Heart right ventricle (tissue), 16 donors: ENCODE measurements at regions not wholly inside any gene's neighbourhood (a gene's known extent, or its start where the extent isn't known, plus 50 kb on each side); places are given as distances from the start of the nearest gene placed in this dataset.

Experiments
- ATAC-seq, 8 donors: fragments of 200-7000 bp; cut with Tn5 transposase; one replicate each; pipeline ENCODE4 v1.9.1; 2020; ENCODE audit warnings: mild to moderate bottlenecking in 8 of 8, moderate library complexity in 8 of 8, moderate number of reproducible peaks in 1 of 8
- DNase-seq, 2 donors: peaks; one replicate each; pipeline ENCODE4 v3.0.0-alpha.2; 2020
- H3K27ac ChIP-seq, 10 donors: fragments of 200-600 bp; sonication (generic) in 2 of 10; one replicate each; pipeline versions ENCODE4 v1.5.0 to v1.8.0; 2020 to 2022; ENCODE audit warnings: mild to moderate bottlenecking in 3 of 10
- H3K27me3 ChIP-seq, 7 donors: fragments of 200-600 bp; one replicate each; pipeline ENCODE4 v1.8.0; 2021 to 2022; ENCODE audit warnings: mild to moderate bottlenecking in 2 of 7
- H3K36me3 ChIP-seq, 9 donors: fragments of 200-600 bp; sonication (generic) in 1 of 9; one replicate each; pipeline versions ENCODE4 v1.5.0 to v1.8.0; 2020 to 2022; ENCODE audit warnings: mild to moderate bottlenecking in 2 of 9
- H3K4me1 ChIP-seq, 9 donors: fragments of 200-600 bp; sonication (generic) in 1 of 9; one replicate each; pipeline versions ENCODE4 v1.5.0 to v1.8.0; 2020 to 2022; ENCODE audit warnings: mild to moderate bottlenecking in 4 of 9
- H3K4me3 ChIP-seq, 10 donors: fragments of 200-600 bp; sonication (generic) in 2 of 10; one replicate each; pipeline versions ENCODE4 v1.5.0 to v1.8.0; 2020 to 2022; ENCODE audit warnings: mild to moderate bottlenecking in 7 of 10, moderate library complexity in 2 of 10
- H3K9me3 ChIP-seq, 11 donors: fragments of 200-600 bp in 10 of 11; sonication (generic) in 2 of 11; one replicate each; pipeline versions ENCODE4 v1.5.0 to v1.8.0; 2013 to 2022; ENCODE audit warnings: mild to moderate bottlenecking in 2 of 11, control low read depth in 1 of 11, moderate library complexity in 1 of 11
- WGBS, 2 donors: extraction: QIAGEN DNeasy Blood & Tissue Kit; methylation state at CpG; one replicate each; pipeline ENCODE4 v1.1.7; 2013; ENCODE audit warnings: inconsistent platforms in 1 of 2; 5-methylcytosine and 5-hydroxymethylcytosine counted together
- intact Hi-C, 10 donors: fragments of 100-400 bp; cut with DNase I; formaldehyde crosslinking; loops; one replicate each; pipeline versions ENCODE4 v1.11.1 to v1.14.2; 2022
- TF ChIP-seq, protein P1 (sequence below), 9 donors: fragments of 200-600 bp; sonication (generic) in 2 of 9; IDR thresholded peaks; one replicate each; pipeline versions ENCODE4 v1.5.0 to v1.8.0; 2021 to 2022; ENCODE audit warnings: antibody characterized with exemption in 9 of 9, mild to moderate bottlenecking in 5 of 9, moderate library complexity in 1 of 9
- donor health status: Arrhythmogenic right ventricular cardiomyopathy.
- donor health status: ischemic (EF 13 %, LVEDD 7.1; RV severe dilation, severe dysfunction).
- donor health status: healthy with polysubstance abuse.
- donor health status: DM: no; HTN: yes; CAD: no.
- donor health status: DM: no; HTN: no; CAD: no.
- donor health status: ischemic (EF 25% LVEDD 6.9; RV normal size, moderate dysfunction).
- donor health status: ischemic (EF 25% LVEDD 5.7; RV mildly dilated, moderate dysfunction).
- donor health status: healthy.
- donor health status: DM: yes; HTN: yes; CAD: no.
- donor health status: Ischemic cardiomyopathy.
- donor health status: ischemic (EF 35%, LVEDD 5.7; RV mildly dilated, moderate dysfunction).
- donor health status: nonischemic (EF 11% LVEDD 7.7; RV severe dilation, severe dysfunction).
- donor health status: DM: yes; HTN: yes; CAD: no.
- donor health status: PGD.
- donor health status: ischemic (EF 29% LVEDD 5.4; RV normal size, mild dysfunction).
- donor health status: nonischemic (EF 23%, LVEDD 6.1; RV moderate dilation, normal function).

DNA sequence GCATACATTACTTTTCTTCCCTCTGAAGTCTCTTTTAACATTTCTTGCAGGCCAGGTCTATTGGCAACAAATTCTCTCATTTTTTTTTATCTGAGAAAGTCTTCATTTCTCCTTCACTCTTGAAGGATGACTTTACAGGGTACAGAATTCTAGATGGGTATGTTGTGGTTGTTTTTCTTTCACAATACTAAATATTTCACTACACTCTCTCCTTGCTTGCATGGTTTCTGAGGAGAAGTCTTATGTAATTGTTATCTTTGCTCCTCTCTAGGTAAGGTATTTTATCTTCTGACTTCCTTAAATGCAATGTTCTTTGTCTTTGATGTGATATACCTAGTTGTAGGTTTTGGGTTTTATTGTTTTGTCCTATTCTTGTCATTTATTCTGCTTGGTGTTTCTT, 371.1 kb downstream of the FIGN start:
- DNase-seq = no peak

DNA sequence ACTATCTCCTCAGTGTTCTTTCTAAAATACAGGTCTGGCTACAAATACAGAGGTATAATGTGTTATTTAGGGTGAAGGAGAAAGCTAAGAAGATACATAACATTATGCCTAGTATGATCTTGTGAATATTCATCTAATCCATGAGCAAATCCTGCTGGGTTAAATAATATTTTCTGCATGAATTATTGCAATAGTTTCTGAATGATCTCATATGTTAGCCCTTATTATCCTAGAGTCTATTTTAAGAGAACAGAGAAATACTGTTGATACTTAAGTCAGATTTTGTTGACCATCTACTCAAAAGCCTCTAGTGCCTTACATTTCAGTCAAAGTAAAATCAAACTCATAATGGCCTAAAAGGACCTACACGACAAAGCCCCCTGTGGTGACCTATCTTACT, 382.3 kb downstream of the FIGN start:
- DNase-seq (no peak), ATAC-seq (no peak)
- Histone ChIP-seq H3K4me1 (peaks cover 0 to 14% (median 6%) of the 10 kb centered on the region in 9 donors), H3K27ac (no peak overlapping the region), H3K4me3 (no peak overlapping the region), H3K9me3 (no peaks in the 10 kb centered on the region), H3K36me3 (no peaks in the 10 kb centered on the region), H3K27me3 (no peaks in the 10 kb centered on the region)
- TF ChIP-seq, protein P1, sequence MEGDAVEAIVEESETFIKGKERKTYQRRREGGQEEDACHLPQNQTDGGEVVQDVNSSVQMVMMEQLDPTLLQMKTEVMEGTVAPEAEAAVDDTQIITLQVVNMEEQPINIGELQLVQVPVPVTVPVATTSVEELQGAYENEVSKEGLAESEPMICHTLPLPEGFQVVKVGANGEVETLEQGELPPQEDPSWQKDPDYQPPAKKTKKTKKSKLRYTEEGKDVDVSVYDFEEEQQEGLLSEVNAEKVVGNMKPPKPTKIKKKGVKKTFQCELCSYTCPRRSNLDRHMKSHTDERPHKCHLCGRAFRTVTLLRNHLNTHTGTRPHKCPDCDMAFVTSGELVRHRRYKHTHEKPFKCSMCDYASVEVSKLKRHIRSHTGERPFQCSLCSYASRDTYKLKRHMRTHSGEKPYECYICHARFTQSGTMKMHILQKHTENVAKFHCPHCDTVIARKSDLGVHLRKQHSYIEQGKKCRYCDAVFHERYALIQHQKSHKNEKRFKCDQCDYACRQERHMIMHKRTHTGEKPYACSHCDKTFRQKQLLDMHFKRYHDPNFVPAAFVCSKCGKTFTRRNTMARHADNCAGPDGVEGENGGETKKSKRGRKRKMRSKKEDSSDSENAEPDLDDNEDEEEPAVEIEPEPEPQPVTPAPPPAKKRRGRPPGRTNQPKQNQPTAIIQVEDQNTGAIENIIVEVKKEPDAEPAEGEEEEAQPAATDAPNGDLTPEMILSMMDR (IDR thresholded peaks at IDR 0.05) = no peak
- 81 to 84% methylated on average over 1 of the region's 1 CpG for WGBS, 2 donors
- intact Hi-C loops = no loop called here

More for the DNA sequence above, 371.1 kb downstream of the FIGN start:
- H3K9me3 ChIP-seq = peaks cover 0 to 18% (median 5%) of the 10 kb centered on the region in 11 donors
- no peaks in the 10 kb centered on the region for H3K36me3 ChIP-seq
- H3K27me3 ChIP-seq = no peaks in the 10 kb centered on the region
- TF ChIP-seq, protein P1 (IDR thresholded peaks at IDR 0.05) = no peak
- intact Hi-C loops = no loop called here
- peaks cover 0 to 6% (median 0%) of the 10 kb centered on the region in 9 donors for H3K4me1 ChIP-seq
- H3K27ac ChIP-seq = no peak overlapping the region
- no peak overlapping the region for H3K4me3 ChIP-seq
- ATAC-seq = no peak

DNA sequence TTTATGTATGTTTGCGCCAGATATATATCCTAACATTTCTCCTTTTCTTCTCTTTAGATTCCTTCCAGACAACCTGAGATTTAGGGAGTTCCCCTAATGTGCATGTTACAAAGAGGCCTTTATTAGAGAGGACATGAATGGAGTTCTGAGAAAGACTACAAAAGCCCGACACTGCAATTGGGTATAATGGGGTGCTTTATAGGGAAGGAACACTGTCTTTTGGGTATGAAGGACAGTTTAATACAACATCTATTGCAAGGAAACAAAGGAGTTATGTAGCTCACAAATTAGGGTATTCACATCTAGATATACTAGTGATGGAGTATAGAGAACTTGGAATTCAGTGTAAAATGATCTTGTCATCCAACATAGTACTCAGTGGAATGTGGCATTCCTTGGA, 383.8 kb downstream of the FIGN start:
- Histone ChIP-seq H3K36me3 (no peaks in the 10 kb centered on the region), H3K9me3 (no peaks in the 10 kb centered on the region), H3K27ac (no peak overlapping the region), H3K4me3 (no peak overlapping the region), H3K4me1 (peaks cover 0 to 26% (median 9%) of the 10 kb centered on the region in 9 donors), H3K27me3 (no peaks in the 10 kb centered on the region)
- no peak for DNase-seq
- no peak for ATAC-seq
- 96 to 99% methylated on average over 2 of the region's 2 CpGs for WGBS, 2 donors
- intact Hi-C loops = no loop called here
- TF ChIP-seq, protein P1 (IDR thresholded peaks at IDR 0.05) = no peak

DNA sequence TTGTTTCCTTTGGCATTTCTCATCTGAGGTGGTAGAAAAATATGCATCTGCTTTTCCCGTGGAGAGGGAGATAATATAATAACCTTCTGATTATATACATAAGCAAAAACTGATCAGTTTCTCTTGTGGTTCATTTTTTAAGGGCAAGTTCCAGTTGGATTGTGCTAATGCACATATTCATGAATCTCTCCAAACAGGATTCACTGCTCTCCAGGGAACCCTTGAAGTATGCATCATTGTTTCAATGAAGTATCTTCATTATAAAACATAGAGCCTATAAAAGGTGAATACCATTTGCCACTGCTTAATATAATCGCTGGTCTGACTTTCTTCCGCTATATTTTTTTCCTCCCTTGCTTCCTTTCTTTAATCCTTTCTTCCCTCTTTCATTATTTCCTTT, 384.7 kb downstream of the FIGN start:
- Histone ChIP-seq H3K4me3 (no peak overlapping the region), H3K4me1 (peaks cover 0 to 26% (median 9%) of the 10 kb centered on the region in 9 donors), H3K27ac (no peak overlapping the region), H3K27me3 (no peaks in the 10 kb centered on the region), H3K9me3 (no peaks in the 10 kb centered on the region), H3K36me3 (no peaks in the 10 kb centered on the region)
- 85 to 89% methylated on average over 3 of the region's 3 CpGs for WGBS, 2 donors
- intact Hi-C loops = no loop called here
- TF ChIP-seq, protein P1 (IDR thresholded peaks at IDR 0.05) = no peak
- DNase-seq (no peak), ATAC-seq (no peak)
